ENCODE measurements at regions not wholly inside any gene's neighbourhood (a gene's known extent, or its start where the extent isn't known, plus 50 kb on each side); places are given as distances from the start of the nearest gene placed in this dataset.

- TF ChIP-seq POLR2AphosphoS5 (IDR thresholded peaks at IDR 0.05; ENCODE audit: low read depth, low read length) (no peak), POLR2A (IDR thresholded peaks at IDR 0.05; ENCODE audit: low read depth, low read length) (no peak), TAF1 (IDR thresholded peaks at IDR 0.05; ENCODE audit: borderline replicate concordance, low read depth, low read length) (no peak)
Measured at GRCh38 chr4:15188605-15189539, 186.6 kb downstream of the CPEB2 start.

Data from GM12892 (cell line).